Spleen (tissue), 7 donors: ENCODE measurements at regions not wholly inside any gene's neighbourhood (a gene's known extent, or its start where the extent isn't known, plus 50 kb on each side); places are given as distances from the start of the nearest gene placed in this dataset.

Experiments used
- CTCF ChIP-seq, 11 experiments: fragments of 200-600 bp in 7 of 11; fragments of 450-650 bp in 4 of 11; sonication (generic) in 4 of 11; IDR thresholded peaks in 8 of 11; conservative IDR thresholded peaks in 3 of 11; 1 replicate in 7 of 11; 2 replicates in 4 of 11; pipeline versions ENCODE4 v1.4.0 to v1.8.0; 2016 to 2021; ENCODE audit warnings: antibody characterized with exemption in 11 of 11, inconsistent platforms in 4 of 11, mild to moderate bottlenecking in 1 of 11
- POLR2A ChIP-seq, 3 donors: fragments of 450-650 bp; IDR thresholded peaks; one replicate each; pipeline ENCODE4 v1.5.1; 2017; ENCODE audit warnings: antibody characterized with exemption in 3 of 3, mild to moderate bottlenecking in 1 of 3
- donor health status: DM: no; HTN: no; CAD: no; lungs with moderate emphysema.
- donor health status: DM: no; HTN: no; CAD: no.
- donor health status: DM: no; HTN: no; CAD: no.

- TF ChIP-seq CTCF (IDR thresholded peaks at IDR 0.05 in 8 of 11, conservative IDR thresholded peaks at IDR 0.05 in 3 of 11) (no peak), POLR2A (IDR thresholded peaks at IDR 0.05) (no peak)
These were observed 152.8 kb downstream of the OAT start for GRCh38 chr10:124265776-124266467.
